HepG2 (cell line): ENCODE measurements at regions not wholly inside any gene's neighbourhood (a gene's known extent, or its start where the extent isn't known, plus 50 kb on each side); places are given as distances from the start of the nearest gene placed in this dataset.

Source experiments
- ATAC-seq: fragments of 200-7000 bp; cut with Tn5 transposase; 3 replicates; pipeline ENCODE4 v1.9.1; 2020; ENCODE audit warnings: mild to moderate bottlenecking, moderate library complexity
- BruUV-seq: library from RNA; stranded (reverse); fragments of 400-500 nt; replicated peaks from 2 replicates; lab custom pipeline; 2021; lab: Mats Ljungman, UMichigan
- CTCF ChIA-PET: fragments of 300-600 bp; formaldehyde crosslinking; extraction: SDS; loops from one replicate; lab custom pipeline; 2021; ENCODE audit warnings: low total read pairs, inconsistent platforms, low intra/inter-chr PET ratio; lab: Yijun Ruan, JAX
- POLR2A ChIA-PET: fragments of 350-600 bp; sonication (Branson Sonifier 250); formaldehyde crosslinking; loops from one replicate; lab custom pipeline; 2020; ENCODE audit warnings: antibody characterized with exemption, inconsistent platforms; lab: Yijun Ruan, JAX
- DNase-seq: peaks from one replicate; pipeline ENCODE4 v3.0.0-alpha.2; 2015; ENCODE audit warnings: low spot score
- FAIRE-seq: peaks from 3 replicates; lab custom pipeline; 2011; peaks lifted over from hg19 to GRCh38; lab: Jason Lieb, UNC
- H2AFZ ChIP-seq: one replicate; pipeline ENCODE4 v1.6.1; 2011; ENCODE audit warnings: low read length, inconsistent platforms
- H3K27ac ChIP-seq: fragments of 300-600 bp; 3 replicates; pipeline ENCODE4 v1.8.0; 2011; ENCODE audit warnings: mixed run types, mild to moderate bottlenecking, mixed read lengths, low read length, inconsistent platforms; ENCODE audit not compliant: insufficient read depth; ENCODE audit errors: extremely low read length
- H3K27me3 ChIP-seq, 2 experiments: fragments of 200-600 bp in 1 of 2; 2 replicates in 1 of 2; 3 replicates in 1 of 2; pipeline versions ENCODE4 v1.6.0 to v1.8.0; 2011; ENCODE audit warnings: low read length in 2 of 2, mild to moderate bottlenecking in 2 of 2, moderate library complexity in 2 of 2, inconsistent platforms in 1 of 2; ENCODE audit not compliant: insufficient read depth in 2 of 2, control insufficient read depth in 1 of 2
- H3K36me3 ChIP-seq, 2 experiments: fragments of 200-600 bp in 1 of 2; replicated peaks in 1 of 2; 2 replicates in 1 of 2; 3 replicates in 1 of 2; pipeline versions ENCODE4 v1.5.1 to v1.8.0; 2011; ENCODE audit warnings: low read length in 2 of 2, inconsistent platforms in 1 of 2; ENCODE audit not compliant: insufficient read depth in 2 of 2, control insufficient read depth in 1 of 2
- H3K4me1 ChIP-seq: 2 replicates; pipeline ENCODE4 v1.5.1; 2012; ENCODE audit warnings: low read length, inconsistent platforms; ENCODE audit not compliant: insufficient read depth
- H3K4me2 ChIP-seq: 2 replicates; pipeline ENCODE4 v1.6.0; 2011; ENCODE audit warnings: low read depth, low read length, inconsistent platforms
- H3K4me3 ChIP-seq, 3 experiments: fragments of 200-600 bp in 1 of 3; sonication (generic), shearing (Covaris generic) in 1 of 3; replicated peaks in 1 of 3; 2 replicates each; pipeline ENCODE4 v1.5.1; 2011 to 2016; ENCODE audit warnings: low read length in 3 of 3, inconsistent platforms in 2 of 3, low read depth in 2 of 3, mild to moderate bottlenecking in 2 of 3, control low read depth in 1 of 3, mixed read lengths in 1 of 3; ENCODE audit not compliant: insufficient read depth in 1 of 3
- H3K79me2 ChIP-seq: one replicate; pipeline ENCODE4 v1.6.1; 2011; ENCODE audit warnings: low read length, inconsistent platforms; ENCODE audit not compliant: insufficient read depth
- H3K9ac ChIP-seq: 2 replicates; pipeline ENCODE4 v1.6.0; 2011; ENCODE audit warnings: mild to moderate bottlenecking, low read depth, low read length, inconsistent platforms; ENCODE audit not compliant: insufficient read depth
- H3K9me3 ChIP-seq: 2 replicates; pipeline ENCODE4 v1.5.1; 2012; ENCODE audit warnings: mild to moderate bottlenecking, low read length
- H4K20me1 ChIP-seq: 2 replicates; pipeline ENCODE4 v1.6.0; 2011; ENCODE audit warnings: inconsistent platforms, mild to moderate bottlenecking, low read length, moderate library complexity; ENCODE audit not compliant: insufficient read depth
- AHR ChIP-seq: IDR thresholded peaks from 2 replicates; pipeline ENCODE4 v1.6.1; 2018; ENCODE audit warnings: missing genetic modification reagents, missing compliant biosample characterization
- HOXA7 ChIP-seq: sonication (generic); formaldehyde crosslinking; IDR thresholded peaks from 2 replicates; pipeline ENCODE4 v1.8.1; 2022; ENCODE audit warnings: mild to moderate bottlenecking, missing genetic modification reagents, moderate library complexity
- KAT8 ChIP-seq: IDR thresholded peaks from 2 replicates; pipeline ENCODE4 v1.6.1; 2016; ENCODE audit warnings: missing genetic modification reagents, missing compliant biosample characterization
- MBNL3 ChIP-seq: fragments of 250-450 bp; sonication (Bioruptor Pico); conservative IDR thresholded peaks from 2 replicates; pipeline ENCODE4 v1.8.0; 2022; ENCODE audit warnings: mild to moderate bottlenecking, inconsistent platforms
- MTF1 ChIP-seq: sonication (generic); formaldehyde crosslinking; IDR thresholded peaks from 2 replicates; pipeline ENCODE4 v1.5.0; 2020; ENCODE audit warnings: missing genetic modification reagents
- NR2F6 ChIP-seq, 2 experiments: IDR thresholded peaks; 2 replicates each; pipeline ENCODE4 v1.6.1; 2016; ENCODE audit warnings: antibody characterized with exemption in 1 of 2, mild to moderate bottlenecking in 1 of 2
- POLR2A ChIP-seq, 2 experiments: IDR thresholded peaks; 2 replicates each; pipeline ENCODE4 v1.6.1; 2011; ENCODE audit warnings: low read depth in 2 of 2, low read length in 2 of 2, mild to moderate bottlenecking in 1 of 2, moderate library complexity in 1 of 2; ENCODE audit not compliant: insufficient read depth in 1 of 2
- SP1 ChIP-seq, 2 experiments: fragments of 450-650 bp in 1 of 2; sonication (generic) in 1 of 2; formaldehyde crosslinking in 1 of 2; IDR thresholded peaks; 2 replicates each; pipeline versions ENCODE4 v1.4.0 to v1.6.1; 2016 to 2020; ENCODE audit warnings: missing genetic modification reagents in 1 of 2
- STAT5B ChIP-seq: sonication (generic); formaldehyde crosslinking; IDR thresholded peaks from 2 replicates; pipeline ENCODE4 v1.4.0; 2020; ENCODE audit warnings: missing genetic modification reagents
- ZIK1 ChIP-seq: sonication (generic); formaldehyde crosslinking; IDR thresholded peaks from 2 replicates; pipeline ENCODE4 v1.5.0; 2020; ENCODE audit warnings: mild to moderate bottlenecking, low read depth, missing genetic modification reagents, borderline replicate concordance
- ZNF282 ChIP-seq: fragments of 450-650 bp; IDR thresholded peaks from 2 replicates; pipeline ENCODE4 v1.6.1; 2018; ENCODE audit not compliant: partially characterized antibody
- ZNF484 ChIP-seq: sonication (generic); formaldehyde crosslinking; IDR thresholded peaks from 2 replicates; pipeline ENCODE4 v1.5.1; 2020; ENCODE audit warnings: mild to moderate bottlenecking, low read depth, missing genetic modification reagents, borderline replicate concordance
- ZNF530 ChIP-seq: sonication (generic); formaldehyde crosslinking; IDR thresholded peaks from 2 replicates; pipeline ENCODE4 v1.5.0; 2020; ENCODE audit warnings: low read depth, mild to moderate bottlenecking, missing genetic modification reagents
- ZNF546 ChIP-seq: sonication (generic); formaldehyde crosslinking; conservative IDR thresholded peaks from 2 replicates; pipeline ENCODE4 v1.8.1; 2023; ENCODE audit warnings: mild to moderate bottlenecking, missing genetic modification reagents
- WGBS: methylation state at CpG from one replicate; pipeline ENCODE4 v1.1.6; 2017; ENCODE audit warnings: low lambda C conversion rate; 5-methylcytosine and 5-hydroxymethylcytosine counted together
- in situ Hi-C: cut with HindIII; loops from 2 replicates; pipeline ENCODE4 v1.10.0; 2017; ENCODE audit warnings: low pct_unique_long_range_greater_than_20kb; ENCODE audit not compliant: extremely low pct_ligation_motif_present
- intact Hi-C: fragments of 100-400 bp; cut with micrococcal nuclease; formaldehyde crosslinking; loops from one replicate; pipeline ENCODE4 v1.10.0; 2022; ENCODE audit not compliant: unreplicated experiment
- TF ChIP-seq, protein P1 (sequence below): sonication (generic); formaldehyde crosslinking; IDR thresholded peaks from 2 replicates; pipeline ENCODE4 v1.5.0; 2020; ENCODE audit warnings: mild to moderate bottlenecking, missing genetic modification reagents
- TF ChIP-seq, protein P2 (sequence below): sonication (generic); formaldehyde crosslinking; IDR thresholded peaks from 2 replicates; pipeline ENCODE4 v1.8.1; 2023; ENCODE audit warnings: missing genetic modification reagents, inconsistent platforms, borderline replicate concordance

DNA sequence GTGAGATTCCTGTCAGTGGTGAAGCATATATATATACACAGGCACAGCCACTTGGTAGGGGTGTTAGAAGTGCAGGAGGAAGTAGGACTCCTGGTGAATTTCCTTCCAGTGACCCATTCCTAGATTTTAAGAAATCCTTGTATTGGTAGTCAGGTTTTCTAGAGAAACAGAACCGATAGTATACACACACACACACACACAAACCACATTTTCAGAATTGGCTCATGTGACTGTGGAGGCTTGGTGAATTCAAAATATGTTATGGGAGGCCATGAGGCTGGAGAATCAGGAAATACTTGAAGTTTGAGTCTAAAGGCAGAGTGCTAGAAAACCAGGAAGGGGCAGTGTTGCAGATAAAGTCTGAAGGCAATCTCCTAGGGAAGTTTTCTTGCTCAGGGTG lies 114.2 kb downstream of the FCRL5 start (continued):
- TF ChIP-seq, protein P1, sequence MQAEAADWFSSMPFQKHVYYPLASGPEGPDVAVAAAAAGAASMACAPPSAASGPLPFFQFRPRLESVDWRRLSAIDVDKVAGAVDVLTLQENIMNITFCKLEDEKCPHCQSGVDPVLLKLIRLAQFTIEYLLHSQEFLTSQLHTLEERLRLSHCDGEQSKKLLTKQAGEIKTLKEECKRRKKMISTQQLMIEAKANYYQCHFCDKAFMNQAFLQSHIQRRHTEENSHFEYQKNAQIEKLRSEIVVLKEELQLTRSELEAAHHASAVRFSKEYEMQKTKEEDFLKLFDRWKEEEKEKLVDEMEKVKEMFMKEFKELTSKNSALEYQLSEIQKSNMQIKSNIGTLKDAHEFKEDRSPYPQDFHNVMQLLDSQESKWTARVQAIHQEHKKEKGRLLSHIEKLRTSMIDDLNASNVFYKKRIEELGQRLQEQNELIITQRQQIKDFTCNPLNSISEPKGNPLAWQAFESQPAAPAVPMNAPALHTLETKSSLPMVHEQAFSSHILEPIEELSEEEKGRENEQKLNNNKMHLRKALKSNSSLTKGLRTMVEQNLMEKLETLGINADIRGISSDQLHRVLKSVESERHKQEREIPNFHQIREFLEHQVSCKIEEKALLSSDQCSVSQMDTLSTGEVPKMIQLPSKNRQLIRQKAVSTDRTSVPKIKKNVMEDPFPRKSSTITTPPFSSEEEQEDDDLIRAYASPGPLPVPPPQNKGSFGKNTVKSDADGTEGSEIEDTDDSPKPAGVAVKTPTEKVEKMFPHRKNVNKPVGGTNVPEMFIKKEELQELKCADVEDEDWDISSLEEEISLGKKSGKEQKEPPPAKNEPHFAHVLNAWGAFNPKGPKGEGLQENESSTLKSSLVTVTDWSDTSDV (CRISPR knock-in tag): no peak
- TF ChIP-seq NR2F6 (IDR thresholded peaks at IDR 0.05) (no peak), NR2F6 (CRISPR knock-in tag; IDR thresholded peaks at IDR 0.05) (no peak), ZNF546 (CRISPR knock-in tag) (no peak), ZIK1 (CRISPR knock-in tag) (no peak), ZNF530 (CRISPR knock-in tag) (no peak), MTF1 (CRISPR knock-in tag) (no peak), SP1 (IDR thresholded peaks at IDR 0.05) (no peak), SP1 (CRISPR knock-in tag; IDR thresholded peaks at IDR 0.05) (no peak)
- TF ChIP-seq, protein P2, sequence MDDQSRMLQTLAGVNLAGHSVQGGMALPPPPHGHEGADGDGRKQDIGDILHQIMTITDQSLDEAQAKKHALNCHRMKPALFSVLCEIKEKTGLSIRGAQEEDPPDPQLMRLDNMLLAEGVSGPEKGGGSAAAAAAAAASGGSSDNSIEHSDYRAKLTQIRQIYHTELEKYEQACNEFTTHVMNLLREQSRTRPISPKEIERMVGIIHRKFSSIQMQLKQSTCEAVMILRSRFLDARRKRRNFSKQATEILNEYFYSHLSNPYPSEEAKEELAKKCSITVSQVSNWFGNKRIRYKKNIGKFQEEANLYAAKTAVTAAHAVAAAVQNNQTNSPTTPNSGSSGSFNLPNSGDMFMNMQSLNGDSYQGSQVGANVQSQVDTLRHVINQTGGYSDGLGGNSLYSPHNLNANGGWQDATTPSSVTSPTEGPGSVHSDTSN (CRISPR knock-in tag): no peak

DNA sequence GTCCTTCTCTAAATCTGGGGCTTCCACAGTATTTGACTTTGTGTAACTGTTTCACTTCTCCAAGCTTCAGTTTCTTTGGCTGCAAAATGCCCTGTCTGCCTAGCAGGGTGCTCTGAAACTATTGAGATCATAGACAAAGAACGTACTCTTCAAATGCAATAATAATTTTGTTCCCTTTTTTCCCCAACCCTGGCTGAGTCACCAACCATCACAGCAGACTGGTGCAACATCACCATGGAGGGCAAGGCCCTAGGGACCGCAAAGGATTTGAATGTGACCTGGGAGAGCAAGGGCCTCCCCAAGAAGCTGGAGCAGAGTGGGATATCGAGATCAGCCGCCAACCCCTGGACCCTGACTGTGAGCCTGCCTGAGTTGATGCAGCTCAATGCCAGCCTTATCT lies 115.0 kb downstream of the FCRL5 start:
- ATAC-seq: no peak
- Histone ChIP-seq H4K20me1 (no peaks in the 10 kb centered on the region), H2AFZ (no peak overlapping the region), H3K9me3 (no peaks in the 10 kb centered on the region), H3K27me3 (peaks cover 0 to 4% of the 10 kb centered on the region in 2 experiments; a peak in 2 of 5 replicates), H3K9ac (no peak overlapping the region), H3K27ac (no peak overlapping the region), H3K4me1 (peaks cover 24% of the 10 kb centered on the region), H3K36me3 (no peaks in the 10 kb centered on the region), H3K4me3 (no peak overlapping the region), H3K4me2 (no peak overlapping the region), H3K79me2 (no peaks in the 10 kb centered on the region)
- TF ChIP-seq POLR2A (IDR thresholded peaks at IDR 0.05; ENCODE audit: insufficient read depth in 1 of 2, low read depth in 2 of 2, low read length in 2 of 2) (no peak), ZNF282 (no peak), KAT8 (no peak), ZNF484 (CRISPR knock-in tag) (no peak), MBNL3 (CRISPR knock-in tag) (no peak), AHR (CRISPR knock-in tag) (no peak), STAT5B (CRISPR knock-in tag) (no peak), HOXA7 (CRISPR knock-in tag) (no peak)
- no TSS peak for BruUV-seq
- 56% methylated on average over 4 of the region's 4 CpGs for WGBS
- intact Hi-C loops: no loop called here
- ChIA-PET CTCF (no interaction called here), POLR2A (no interaction called here)
- FAIRE-seq: no peak
- in situ Hi-C loops: no loop called here
- no peak for DNase-seq
